ENCODE measurements at regions not wholly inside any gene's neighbourhood (a gene's known extent, or its start where the extent isn't known, plus 50 kb on each side); places are given as distances from the start of the nearest gene placed in this dataset.

DNA sequence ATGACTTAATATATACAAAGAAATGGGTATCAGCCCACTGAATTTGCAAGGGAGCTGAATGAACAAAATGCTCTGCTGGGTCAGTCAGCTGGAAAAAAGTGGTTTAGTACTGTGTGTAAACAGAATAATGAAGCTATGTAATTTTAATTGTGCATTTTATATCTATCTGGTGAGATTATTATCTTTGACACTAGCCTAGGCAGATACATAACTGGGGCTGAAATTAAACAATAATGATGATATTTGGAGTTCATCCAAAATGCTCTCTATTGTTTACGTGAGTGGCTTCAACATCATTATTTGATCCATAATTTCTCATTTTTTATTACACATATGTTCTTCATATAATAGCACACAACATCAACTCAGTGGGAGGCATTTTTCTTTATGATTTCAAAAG is 208.5 kb upstream of the SNX7 start:
- Histone ChIP-seq H3K9me3 (no peaks in the 10 kb centered on the region), H3K4me3 (no peak overlapping the region), H3K27me3 (no peaks in the 10 kb centered on the region), H3K27ac (no peak overlapping the region), H3K36me3 (no peaks in the 10 kb centered on the region), H3K4me1 (no peaks in the 10 kb centered on the region)
- DNase-seq: no peak
- intact Hi-C loops (cut with DNase I): no loop called here
- no peak for ATAC-seq
- TF ChIP-seq, protein P1, sequence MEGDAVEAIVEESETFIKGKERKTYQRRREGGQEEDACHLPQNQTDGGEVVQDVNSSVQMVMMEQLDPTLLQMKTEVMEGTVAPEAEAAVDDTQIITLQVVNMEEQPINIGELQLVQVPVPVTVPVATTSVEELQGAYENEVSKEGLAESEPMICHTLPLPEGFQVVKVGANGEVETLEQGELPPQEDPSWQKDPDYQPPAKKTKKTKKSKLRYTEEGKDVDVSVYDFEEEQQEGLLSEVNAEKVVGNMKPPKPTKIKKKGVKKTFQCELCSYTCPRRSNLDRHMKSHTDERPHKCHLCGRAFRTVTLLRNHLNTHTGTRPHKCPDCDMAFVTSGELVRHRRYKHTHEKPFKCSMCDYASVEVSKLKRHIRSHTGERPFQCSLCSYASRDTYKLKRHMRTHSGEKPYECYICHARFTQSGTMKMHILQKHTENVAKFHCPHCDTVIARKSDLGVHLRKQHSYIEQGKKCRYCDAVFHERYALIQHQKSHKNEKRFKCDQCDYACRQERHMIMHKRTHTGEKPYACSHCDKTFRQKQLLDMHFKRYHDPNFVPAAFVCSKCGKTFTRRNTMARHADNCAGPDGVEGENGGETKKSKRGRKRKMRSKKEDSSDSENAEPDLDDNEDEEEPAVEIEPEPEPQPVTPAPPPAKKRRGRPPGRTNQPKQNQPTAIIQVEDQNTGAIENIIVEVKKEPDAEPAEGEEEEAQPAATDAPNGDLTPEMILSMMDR (IDR thresholded peaks at IDR 0.05): no peak

DNA sequence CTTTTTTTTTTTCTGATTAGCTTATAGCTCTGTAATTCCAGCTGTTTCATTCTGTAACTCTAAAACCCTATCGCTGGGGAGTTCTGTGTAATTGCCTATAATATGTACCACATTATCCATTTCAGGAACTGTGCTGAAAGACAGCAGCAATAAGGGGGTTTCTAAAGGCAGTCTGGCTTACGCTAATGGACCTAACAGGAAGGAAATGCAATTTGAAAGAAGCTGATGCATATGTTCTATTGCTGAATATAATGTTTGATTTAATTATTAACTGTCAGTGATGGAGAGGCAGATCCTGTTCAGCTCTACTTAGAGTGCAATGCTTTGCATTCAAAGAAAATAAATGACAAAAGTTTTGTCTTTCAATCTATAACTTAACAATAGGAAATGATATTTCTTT is 209.4 kb upstream of the SNX7 start:
- TF ChIP-seq, protein P1 (IDR thresholded peaks at IDR 0.05): no peak
- Histone ChIP-seq H3K36me3 (no peaks in the 10 kb centered on the region), H3K27ac (no peak overlapping the region), H3K4me1 (no peaks in the 10 kb centered on the region), H3K27me3 (no peaks in the 10 kb centered on the region), H3K4me3 (no peak overlapping the region), H3K9me3 (no peaks in the 10 kb centered on the region)
- ATAC-seq (no peak), DNase-seq (no peak)
- intact Hi-C loops (cut with DNase I): no loop called here

- Histone ChIP-seq H3K4me1 (no peaks in the 10 kb centered on the region), H3K27me3 (no peaks in the 10 kb centered on the region), H3K4me3 (no peak overlapping the region), H3K36me3 (no peaks in the 10 kb centered on the region), H3K27ac (no peak overlapping the region), H3K9me3 (no peaks in the 10 kb centered on the region)
- TF ChIP-seq, protein P1 (IDR thresholded peaks at IDR 0.05): no peak
- ATAC-seq: no peak
- intact Hi-C loops (cut with DNase I): no loop called here
- no peak for DNase-seq
Observed at GRCh38 chr1:98441281-98441680, 220.2 kb upstream of the SNX7 start.

DNA sequence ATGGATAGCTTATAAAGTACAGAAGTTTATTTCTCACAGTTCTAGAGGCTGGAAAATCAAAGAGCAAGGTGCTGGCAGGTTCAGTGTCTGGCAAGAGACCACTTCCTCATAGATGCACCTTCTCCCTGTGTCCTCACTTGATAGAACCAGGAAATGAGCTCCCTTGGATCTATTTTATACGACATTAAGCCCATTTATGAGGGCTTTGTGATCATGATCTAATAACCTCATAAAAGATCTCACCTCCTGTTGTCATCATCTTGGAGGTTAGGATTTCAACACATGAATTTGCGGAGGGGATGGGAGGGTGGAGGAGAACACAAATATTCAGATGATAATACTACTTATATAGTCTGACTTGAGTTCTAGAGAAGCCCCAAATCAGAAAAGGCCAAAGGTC is 222.1 kb upstream of the SNX7 start:
- DNase-seq (no peak), ATAC-seq (no peak)
- intact Hi-C loops (cut with DNase I): no loop called here
- TF ChIP-seq, protein P1 (IDR thresholded peaks at IDR 0.05): no peak
- no peaks in the 10 kb centered on the region for H3K27me3 ChIP-seq
- no peak overlapping the region for H3K4me3 ChIP-seq
- no peak overlapping the region for H3K27ac ChIP-seq
- H3K9me3 ChIP-seq: no peaks in the 10 kb centered on the region
- H3K36me3 ChIP-seq: no peaks in the 10 kb centered on the region
- no peaks in the 10 kb centered on the region for H3K4me1 ChIP-seq

DNA sequence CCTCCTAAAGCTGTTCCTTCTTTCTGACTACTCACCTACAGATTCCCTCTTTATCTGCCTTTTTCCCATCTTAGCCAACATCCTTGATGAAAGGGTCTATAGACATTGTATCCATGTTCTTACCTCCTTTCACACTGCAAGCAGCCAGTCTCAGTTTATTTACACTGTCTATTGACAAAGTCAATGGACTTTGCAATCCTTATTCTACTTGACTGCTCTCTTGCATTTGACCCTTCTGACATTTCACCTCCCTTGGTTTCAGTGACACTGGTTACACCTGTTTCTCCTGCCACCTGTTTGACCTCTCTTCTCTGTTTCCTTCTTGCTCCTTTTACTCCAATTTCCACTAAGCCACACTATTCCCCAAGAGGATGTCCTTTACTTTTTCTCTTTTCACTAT is 224.0 kb upstream of the SNX7 start:
- H3K9me3 ChIP-seq: no peaks in the 10 kb centered on the region
- TF ChIP-seq, protein P1 (IDR thresholded peaks at IDR 0.05): no peak
- no peaks in the 10 kb centered on the region for H3K27me3 ChIP-seq
- no peak overlapping the region for H3K27ac ChIP-seq
- intact Hi-C loops (cut with DNase I): no loop called here
- DNase-seq (no peak), ATAC-seq (peak; percentile 19)
- H3K36me3 ChIP-seq: no peaks in the 10 kb centered on the region
- H3K4me3 ChIP-seq: no peak overlapping the region
- H3K4me1 ChIP-seq: no peaks in the 10 kb centered on the region

DNA sequence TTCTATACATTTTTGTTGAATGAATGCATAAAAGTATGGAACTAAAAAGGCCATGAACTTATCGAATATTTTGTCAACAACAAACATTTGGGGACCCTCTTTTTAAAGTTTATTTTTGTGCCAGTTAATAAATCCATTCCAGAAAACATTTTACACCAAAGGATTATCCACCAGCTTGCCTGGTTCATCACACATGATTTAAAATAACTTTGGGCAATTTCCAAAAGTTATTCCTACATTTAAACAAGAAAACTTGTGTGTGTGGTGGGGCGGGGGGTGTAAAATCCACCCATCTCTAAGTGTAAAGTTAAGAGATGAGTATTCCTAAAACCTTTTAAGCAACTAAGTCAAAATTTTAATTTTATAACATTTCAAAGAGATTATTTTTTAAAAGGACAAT is 224.5 kb upstream of the SNX7 start:
- Histone ChIP-seq H3K27ac (no peak overlapping the region), H3K9me3 (no peaks in the 10 kb centered on the region), H3K4me3 (no peak overlapping the region), H3K27me3 (no peaks in the 10 kb centered on the region), H3K4me1 (no peaks in the 10 kb centered on the region), H3K36me3 (no peaks in the 10 kb centered on the region)
- DNase-seq: no peak
- intact Hi-C loops (cut with DNase I): no loop called here
- TF ChIP-seq, protein P1 (IDR thresholded peaks at IDR 0.05): no peak
- ATAC-seq: no peak
